H1 (cell line): ENCODE measurements at regions not wholly inside any gene's neighbourhood (a gene's known extent, or its start where the extent isn't known, plus 50 kb on each side); places are given as distances from the start of the nearest gene placed in this dataset.

Source experiments
- CTCF ChIA-PET: fragments of 300-600 bp; sonication (Branson Sonifier 250); formaldehyde crosslinking; loops from one replicate; lab custom pipeline; 2021; ENCODE audit not compliant: partially characterized antibody; lab: Charles Lee
- POLR2A ChIA-PET: fragments of 300-600 bp; sonication (Branson Sonifier 250); formaldehyde crosslinking; loops from one replicate; lab custom pipeline; 2021; ENCODE audit warnings: inconsistent platforms; ENCODE audit not compliant: partially characterized antibody; lab: Charles Lee
- DNase-seq, 2 experiments: peaks; one replicate each; pipeline versions ENCODE4 v3.0.0 to v3.0.0-alpha.2; 2010 to 2022; ENCODE audit warnings: low spot score in 2 of 2, low read depth in 1 of 2, mixed read lengths in 1 of 2
- FAIRE-seq: peaks from 2 replicates; lab custom pipeline; 2011; peaks lifted over from hg19 to GRCh38; lab: Jason Lieb, UNC
- H2AFZ ChIP-seq: 2 replicates; pipeline ENCODE4 v1.8.1; 2012; ENCODE audit warnings: low read length, inconsistent platforms
- H2AK5ac ChIP-seq: 2 replicates; pipeline ENCODE4 v1.6.1; 2013; ENCODE audit warnings: low read depth, low read length
- H2BK120ac ChIP-seq: replicated peaks from 2 replicates; pipeline ENCODE3; 2013; ENCODE audit warnings: low read depth, low read length, inconsistent platforms
- H2BK12ac ChIP-seq: 2 replicates; pipeline ENCODE4 v1.6.1; 2013; ENCODE audit warnings: low read depth, low read length
- H2BK15ac ChIP-seq: 2 replicates; pipeline ENCODE4 v1.6.1; 2013; ENCODE audit warnings: low read length
- H2BK20ac ChIP-seq: 2 replicates; pipeline ENCODE4 v1.6.1; 2013; ENCODE audit warnings: low read length
- H2BK5ac ChIP-seq: 2 replicates; pipeline ENCODE4 v1.6.1; 2013; ENCODE audit warnings: low read depth, low read length
- H3K14ac ChIP-seq: 2 replicates; pipeline ENCODE4 v1.6.1; 2013; ENCODE audit warnings: inconsistent platforms; ENCODE audit not compliant: insufficient read length
- H3K18ac ChIP-seq: 2 replicates; pipeline ENCODE4 v1.6.1; 2013; ENCODE audit warnings: low read length; ENCODE audit errors: extremely low read depth
- H3K23ac ChIP-seq: 2 replicates; pipeline ENCODE4 v1.6.1; 2013; ENCODE audit warnings: inconsistent platforms; ENCODE audit not compliant: insufficient read length
- H3K23me2 ChIP-seq: 2 replicates; pipeline ENCODE4 v1.6.1; 2013; ENCODE audit warnings: low read depth, low read length
- H3K27ac ChIP-seq: 2 replicates; pipeline ENCODE4 v1.6.1; 2011; ENCODE audit warnings: low read depth, low read length, inconsistent platforms
- H3K27me3 ChIP-seq, 4 experiments: replicated peaks in 1 of 4; 1 replicate in 1 of 4; 2 replicates in 3 of 4; pipeline versions ENCODE4 v1.6.1 to v1.8.1; 2011 to 2013; ENCODE audit warnings: low read length in 3 of 4, mild to moderate bottlenecking in 3 of 4, inconsistent platforms in 2 of 4, mixed read lengths in 2 of 4, moderate library complexity in 1 of 4; ENCODE audit not compliant: control insufficient read depth in 3 of 4, insufficient read depth in 3 of 4; ENCODE audit errors: extremely low read depth in 1 of 4
- H3K36me3 ChIP-seq, 4 experiments: 2 replicates each; pipeline versions ENCODE4 v1.6.1 to v1.8.1; 2011 to 2013; ENCODE audit warnings: mild to moderate bottlenecking in 4 of 4, low read length in 3 of 4, moderate library complexity in 2 of 4, control low read depth in 1 of 4, inconsistent platforms in 1 of 4; ENCODE audit not compliant: insufficient read depth in 4 of 4, control insufficient read depth in 2 of 4
- H3K4ac ChIP-seq: replicated peaks from 2 replicates; pipeline ENCODE3; 2013; ENCODE audit warnings: low read length, low read depth, mixed read lengths, inconsistent platforms; ENCODE audit not compliant: insufficient read length
- H3K4me1 ChIP-seq, 4 experiments: replicated peaks in 1 of 4; 1 replicate in 1 of 4; 2 replicates in 3 of 4; pipeline versions ENCODE4 v1.6.1 to v1.8.1; 2011 to 2013; ENCODE audit warnings: low read length in 3 of 4, inconsistent platforms in 2 of 4, mixed read lengths in 1 of 4; ENCODE audit not compliant: insufficient read depth in 4 of 4, control insufficient read depth in 3 of 4
- H3K4me2 ChIP-seq, 2 experiments: 2 replicates each; pipeline versions ENCODE4 v1.6.1 to v1.8.1; 2011 to 2013; ENCODE audit warnings: low read depth in 2 of 2, low read length in 2 of 2, control low read depth in 1 of 2, inconsistent platforms in 1 of 2, mild to moderate bottlenecking in 1 of 2; ENCODE audit not compliant: insufficient read depth in 1 of 2
- H3K4me3 ChIP-seq, 4 experiments: fragments of 200-600, 300-600 bp in 1 of 4; sonication (generic), shearing (Covaris generic), sonication (Bioruptor Twin) in 1 of 4; 2 replicates each; pipeline versions ENCODE4 v1.5.1 to v1.8.1; 2011 to 2016; ENCODE audit warnings: low read length in 4 of 4, low read depth in 3 of 4, control low read depth in 2 of 4, inconsistent platforms in 2 of 4, mild to moderate bottlenecking in 2 of 4, mixed read lengths in 1 of 4, moderate library complexity in 1 of 4; ENCODE audit not compliant: insufficient read depth in 2 of 4; ENCODE audit errors: extremely low read depth in 1 of 4
- H3K56ac ChIP-seq: replicated peaks from 2 replicates; pipeline ENCODE3; 2013; ENCODE audit warnings: low read depth, mild to moderate bottlenecking, mixed read lengths, low read length, inconsistent platforms; ENCODE audit not compliant: insufficient read length
- H3K79me1 ChIP-seq: 2 replicates; pipeline ENCODE4 v1.6.1; 2013; ENCODE audit warnings: low read depth, low read length, control low read depth
- H3K79me2 ChIP-seq, 2 experiments: 2 replicates each; pipeline versions ENCODE4 v1.6.1 to v1.8.1; 2012 to 2013; ENCODE audit warnings: low read length in 2 of 2, mild to moderate bottlenecking in 2 of 2, inconsistent platforms in 1 of 2; ENCODE audit not compliant: insufficient read depth in 2 of 2, control insufficient read depth in 1 of 2
- H3K9ac ChIP-seq, 4 experiments: replicated peaks in 1 of 4; 1 replicate in 1 of 4; 2 replicates in 3 of 4; pipeline versions ENCODE4 v1.6.1 to v1.8.1; 2011 to 2013; ENCODE audit warnings: low read depth in 3 of 4, low read length in 3 of 4, control low read depth in 2 of 4, mild to moderate bottlenecking in 2 of 4, moderate library complexity in 2 of 4, inconsistent platforms in 1 of 4; ENCODE audit errors: extremely low read depth in 1 of 4
- H3K9me3 ChIP-seq, 2 experiments: 2 replicates each; pipeline versions ENCODE4 v1.6.1 to v1.8.1; 2012 to 2013; ENCODE audit warnings: mild to moderate bottlenecking in 2 of 2, moderate library complexity in 2 of 2, control low read depth in 1 of 2, inconsistent platforms in 1 of 2, low read depth in 1 of 2, low read length in 1 of 2, mixed read lengths in 1 of 2; ENCODE audit not compliant: insufficient read depth in 2 of 2
- H4K20me1 ChIP-seq, 2 experiments: replicated peaks in 1 of 2; 2 replicates each; pipeline versions ENCODE3 to v1.8.1; 2011 to 2013; ENCODE audit warnings: inconsistent platforms in 2 of 2, low read length in 2 of 2, mild to moderate bottlenecking in 1 of 2; ENCODE audit not compliant: insufficient read depth in 2 of 2, control insufficient read depth in 1 of 2
- H4K5ac ChIP-seq: 2 replicates; pipeline ENCODE4 v1.6.1; 2013; ENCODE audit warnings: low read length, low read depth, mixed read lengths, inconsistent platforms; ENCODE audit not compliant: insufficient read length
- H4K8ac ChIP-seq: 2 replicates; pipeline ENCODE4 v1.8.0; 2013; ENCODE audit warnings: mild to moderate bottlenecking, moderate library complexity, low read length, inconsistent platforms; ENCODE audit not compliant: insufficient read depth; ENCODE audit errors: extremely low read depth
- H4K91ac ChIP-seq: replicated peaks from 2 replicates; pipeline ENCODE3; 2013; ENCODE audit warnings: low read length, mixed read lengths, inconsistent platforms; ENCODE audit not compliant: insufficient read length
- HDAC6 ChIP-seq: IDR thresholded peaks from one replicate; pipeline ENCODE4 v1.7.1; 2012; ENCODE audit warnings: low read depth, mild to moderate bottlenecking, inconsistent platforms, low read length, moderate library complexity
- RAD21 ChIP-seq, 2 experiments: IDR thresholded peaks in 1 of 2; conservative IDR thresholded peaks in 1 of 2; 2 replicates each; pipeline ENCODE4 v1.6.1; 2011; ENCODE audit warnings: low read depth in 2 of 2, low read length in 2 of 2, improper control_type of control experiment in 1 of 2, inconsistent platforms in 1 of 2, mild to moderate bottlenecking in 1 of 2, moderate library complexity in 1 of 2
- WGBS, 2 experiments: shearing (Covaris generic) in 1 of 2; methylation state at CpG; one replicate each; pipeline versions ENCODE4 v1.1.6 to v1.1.7; 2013 to 2015; ENCODE audit warnings: low lambda C conversion rate in 2 of 2, mixed read lengths in 2 of 2, inconsistent platforms in 1 of 2, low coverage in 1 of 2, missing lambda C conversion rate in 1 of 2; ENCODE audit not compliant: insufficient replicate concordance in 2 of 2, insufficient coverage in 1 of 2, insufficient read length in 1 of 2; ENCODE audit errors: extremely low coverage in 1 of 2, missing lambda C conversion rate in 1 of 2; 5-methylcytosine and 5-hydroxymethylcytosine counted together
- TF ChIP-seq, protein P1 (sequence below), 3 experiments: IDR thresholded peaks; 1 replicate in 2 of 3; 2 replicates in 1 of 3; pipeline versions ENCODE4 v1.5.1 to v1.6.1; 2011; ENCODE audit warnings: low read length in 3 of 3, mild to moderate bottlenecking in 3 of 3, inconsistent platforms in 2 of 3, low read depth in 1 of 3, moderate library complexity in 1 of 3; ENCODE audit not compliant: insufficient read depth in 1 of 3; ENCODE audit errors: control extremely low read depth in 1 of 3

DNA sequence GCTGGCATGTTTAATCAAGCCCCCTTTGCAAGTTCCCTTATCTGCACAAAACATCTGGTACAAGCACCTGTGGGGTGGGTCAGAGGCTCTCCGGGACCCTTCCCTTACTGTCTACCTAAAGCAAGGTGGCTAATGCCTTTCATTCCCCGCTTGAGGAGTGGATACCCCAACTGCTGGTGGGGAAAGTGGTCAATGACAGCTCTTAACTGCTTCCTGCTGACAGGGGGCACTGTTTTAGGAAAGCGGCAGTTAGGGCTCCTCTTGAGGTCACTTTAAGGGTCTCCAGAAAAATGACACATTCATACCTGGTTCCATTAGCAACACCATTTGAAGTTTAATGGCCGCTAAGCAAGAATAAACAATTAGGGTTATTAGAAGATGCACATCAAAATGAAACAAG lies 761.8 kb upstream of the PHF14 start:
- no peak overlapping the region for H3K4ac ChIP-seq
- POLR2A ChIA-PET = no interaction called here
- H2BK120ac ChIP-seq = no peak overlapping the region
- H3K27ac ChIP-seq = no peak overlapping the region
- no peak overlapping the region for H3K18ac ChIP-seq
- no peaks in the 10 kb centered on the region for H3K27me3 ChIP-seq
- no peak overlapping the region for H2BK15ac ChIP-seq
- H3K14ac ChIP-seq = no peak overlapping the region
- H3K56ac ChIP-seq = no peak overlapping the region
- no peak overlapping the region for H2AK5ac ChIP-seq
- no peak overlapping the region for H4K91ac ChIP-seq
- H4K20me1 ChIP-seq = no peaks in the 10 kb centered on the region
- TF ChIP-seq HDAC6 = no peak
- TF ChIP-seq RAD21 (IDR thresholded peaks at IDR 0.05 in 1 of 2, conservative IDR thresholded peaks at IDR 0.05 in 1 of 2; ENCODE audit: low read depth in 2 of 2, low read length in 2 of 2) = peak; percentile 11 to 16; a peak in 1 of 4 replicates
- TF ChIP-seq, protein P1, sequence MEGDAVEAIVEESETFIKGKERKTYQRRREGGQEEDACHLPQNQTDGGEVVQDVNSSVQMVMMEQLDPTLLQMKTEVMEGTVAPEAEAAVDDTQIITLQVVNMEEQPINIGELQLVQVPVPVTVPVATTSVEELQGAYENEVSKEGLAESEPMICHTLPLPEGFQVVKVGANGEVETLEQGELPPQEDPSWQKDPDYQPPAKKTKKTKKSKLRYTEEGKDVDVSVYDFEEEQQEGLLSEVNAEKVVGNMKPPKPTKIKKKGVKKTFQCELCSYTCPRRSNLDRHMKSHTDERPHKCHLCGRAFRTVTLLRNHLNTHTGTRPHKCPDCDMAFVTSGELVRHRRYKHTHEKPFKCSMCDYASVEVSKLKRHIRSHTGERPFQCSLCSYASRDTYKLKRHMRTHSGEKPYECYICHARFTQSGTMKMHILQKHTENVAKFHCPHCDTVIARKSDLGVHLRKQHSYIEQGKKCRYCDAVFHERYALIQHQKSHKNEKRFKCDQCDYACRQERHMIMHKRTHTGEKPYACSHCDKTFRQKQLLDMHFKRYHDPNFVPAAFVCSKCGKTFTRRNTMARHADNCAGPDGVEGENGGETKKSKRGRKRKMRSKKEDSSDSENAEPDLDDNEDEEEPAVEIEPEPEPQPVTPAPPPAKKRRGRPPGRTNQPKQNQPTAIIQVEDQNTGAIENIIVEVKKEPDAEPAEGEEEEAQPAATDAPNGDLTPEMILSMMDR (IDR thresholded peaks at IDR 0.05; ENCODE audit: control extremely low read depth in 1 of 3, insufficient read depth in 1 of 3, low read depth in 1 of 3, low read length in 3 of 3) = peak; percentile 10 to 59 (median 22)
- DNase-seq = no peak
- CTCF ChIA-PET = interaction anchor here (0.8 to 1.4 kb wide), 4 partner anchors 10 to 499 kb away, joined by 3 to 6 read pairs (median 4); no protein-coding TSS in a partner anchor
- no peak overlapping the region for H3K9ac ChIP-seq
- no peaks in the 10 kb centered on the region for H3K4me1 ChIP-seq
- no peak overlapping the region for H3K4me3 ChIP-seq
- H2BK12ac ChIP-seq = no peak overlapping the region
- no peak overlapping the region for H3K23ac ChIP-seq
- no peak overlapping the region for H4K5ac ChIP-seq
- H3K4me2 ChIP-seq = no peak overlapping the region
- no peak for FAIRE-seq
- no peaks in the 10 kb centered on the region for H3K79me2 ChIP-seq
- H3K23me2 ChIP-seq = no peaks in the 10 kb centered on the region
- no peaks in the 10 kb centered on the region for H3K79me1 ChIP-seq
- no peak overlapping the region for H4K8ac ChIP-seq
- no peak overlapping the region for H2BK5ac ChIP-seq
- H2BK20ac ChIP-seq = no peak overlapping the region
- no peak overlapping the region for H2AFZ ChIP-seq
- no peaks in the 10 kb centered on the region; a peak in 2 of 4 replicates for H3K9me3 ChIP-seq
- H3K36me3 ChIP-seq = no peaks in the 10 kb centered on the region
- WGBS, 2 experiments = 88% methylated on average over 4 of the region's 4 CpGs; no CpG with 5 or more reads in 1 of the 2 experiments
